SW480 (cell line): ENCODE measurements at regions not wholly inside any gene's neighbourhood (a gene's known extent, or its start where the extent isn't known, plus 50 kb on each side); places are given as distances from the start of the nearest gene placed in this dataset.
"Not testable (repeated sequence)": the region's sequence is repeated elsewhere in the genome, so short reads cannot be mapped to it uniquely, and the experiment has no call there.

ENCODE experiments used
- DNase-seq: peaks from one replicate; pipeline ENCODE4 v3.0.0-alpha.2; 2016; ENCODE audit warnings: low spot score

DNA sequence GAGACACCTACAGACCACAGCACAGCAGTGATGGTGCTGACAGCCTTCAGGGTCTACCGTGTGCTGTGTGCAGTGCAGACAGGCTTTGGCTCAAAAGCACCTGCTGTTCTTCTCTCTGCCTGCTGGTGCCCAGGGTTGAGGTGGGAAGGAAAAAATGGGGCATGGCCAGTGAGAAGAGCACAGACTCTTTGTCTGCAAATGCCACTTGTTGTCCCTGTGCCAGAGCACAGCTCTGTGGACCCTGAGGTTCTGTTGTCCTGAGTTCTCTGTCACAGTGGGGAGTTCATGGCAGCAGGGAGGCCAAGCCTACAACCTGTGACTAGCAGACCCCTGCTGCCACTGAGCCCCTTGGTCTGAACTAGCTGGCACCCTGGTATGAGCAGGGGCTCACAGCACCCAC, 376.7 kb downstream of the GLRX3 start:
- no peak for DNase-seq

DNA sequence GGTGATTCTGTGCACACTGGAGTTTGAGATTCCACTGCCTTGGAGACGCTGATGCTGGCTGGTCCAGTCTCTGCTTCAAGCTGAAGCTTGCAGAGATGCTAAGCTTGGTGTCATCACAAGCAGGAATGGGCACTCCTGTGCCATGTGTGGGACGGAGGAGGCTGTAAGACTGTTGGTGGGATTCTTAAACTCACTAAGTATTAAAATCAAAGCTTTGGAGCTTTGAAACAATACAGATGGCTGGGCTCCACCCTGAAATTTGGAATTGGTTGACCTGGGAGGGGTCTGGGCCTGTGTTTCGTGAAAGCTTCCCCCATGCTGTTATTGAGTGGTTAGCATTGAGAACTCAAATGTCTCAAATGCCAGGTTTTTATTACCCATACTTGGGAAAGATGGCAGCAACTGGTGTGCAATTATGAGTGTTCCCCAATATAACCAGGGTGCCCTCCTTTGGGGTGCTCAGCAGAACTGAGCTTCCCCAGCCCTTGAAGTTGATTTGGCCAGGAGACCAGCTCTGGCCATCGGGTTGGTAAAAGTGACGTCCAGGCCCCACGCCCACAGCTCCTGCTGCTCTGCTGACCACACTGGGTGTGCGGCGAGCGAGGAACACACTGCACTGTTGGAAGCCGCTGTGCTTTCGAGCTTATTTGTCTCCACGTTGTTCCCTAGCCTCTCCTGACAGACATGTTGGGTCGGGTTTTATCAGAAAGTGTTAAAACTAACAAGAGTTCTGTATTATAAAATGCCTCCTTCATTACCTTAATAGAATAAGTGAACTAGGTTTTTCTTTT, 377.7 kb downstream of the GLRX3 start:
- no peak for DNase-seq

DNA sequence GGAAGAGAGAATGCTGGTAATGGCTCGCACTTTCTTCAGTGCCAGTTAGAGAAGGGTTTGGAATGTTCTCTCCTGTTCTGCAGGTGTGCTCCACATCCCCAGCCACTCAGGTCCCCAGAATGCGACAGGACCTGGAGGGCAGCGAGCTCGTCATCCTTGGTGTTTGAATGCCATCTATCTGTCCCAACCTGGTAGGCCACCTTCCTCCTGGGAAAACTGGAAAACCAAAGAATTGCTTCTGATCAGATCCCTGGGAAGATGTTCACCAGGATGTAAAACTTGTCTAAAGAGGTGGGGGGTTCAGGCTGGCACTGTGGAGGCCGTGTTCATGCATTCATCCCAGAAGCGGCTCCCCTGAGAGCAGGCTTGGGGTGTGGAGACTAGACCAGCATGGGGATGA, 379.5 kb downstream of the GLRX3 start:
- DNase-seq = no peak

DNA sequence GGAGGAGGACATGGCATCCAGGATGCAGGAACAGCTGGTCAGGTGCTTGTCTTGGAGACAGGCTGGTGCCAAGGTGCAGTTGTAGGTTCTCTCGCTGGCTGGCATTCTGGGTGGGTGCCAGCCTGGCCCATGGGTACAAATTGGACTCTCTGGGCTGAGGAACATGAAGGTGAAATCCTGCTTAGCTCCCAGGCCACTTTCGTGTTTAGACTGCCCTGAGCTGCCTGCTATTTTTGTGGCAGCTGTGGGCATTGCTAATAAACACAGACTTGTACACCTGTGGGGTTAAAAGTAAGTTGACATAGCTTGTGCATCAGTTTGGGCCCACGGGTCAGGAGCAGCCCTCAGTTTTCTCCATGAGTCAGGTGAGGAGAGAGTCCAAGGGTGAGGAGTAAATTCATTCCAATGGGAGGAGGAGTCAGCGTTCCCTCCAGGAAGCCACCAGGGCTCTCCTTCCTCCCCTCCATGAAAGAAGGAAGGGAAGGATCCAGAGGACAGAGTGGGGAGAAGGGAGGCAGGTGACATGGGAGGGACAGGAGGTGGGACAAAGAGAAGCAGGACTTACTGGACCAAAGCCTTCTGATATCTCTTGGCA, 380.0 kb downstream of the GLRX3 start:
- DNase-seq = no peak

DNA sequence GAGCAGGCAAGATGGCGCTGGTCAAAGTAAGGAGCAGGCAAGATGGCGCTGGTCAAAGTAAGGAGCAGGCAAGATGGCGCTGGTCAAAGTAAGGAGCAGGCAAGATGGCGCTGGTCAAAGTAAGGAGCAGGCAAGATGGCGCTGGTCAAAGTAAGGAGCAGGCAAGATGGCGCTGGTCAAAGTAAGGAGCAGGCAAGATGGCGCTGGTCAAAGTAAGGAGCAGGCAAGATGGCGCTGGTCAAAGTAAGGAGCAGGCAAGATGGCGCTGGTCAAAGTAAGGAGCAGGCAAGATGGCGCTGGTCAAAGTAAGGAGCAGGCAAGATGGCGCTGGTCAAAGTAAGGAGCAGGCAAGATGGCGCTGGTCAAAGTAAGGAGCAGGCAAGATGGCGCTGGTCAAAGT, 382.7 kb downstream of the GLRX3 start:
- not testable (repeated sequence) for DNase-seq

DNA sequence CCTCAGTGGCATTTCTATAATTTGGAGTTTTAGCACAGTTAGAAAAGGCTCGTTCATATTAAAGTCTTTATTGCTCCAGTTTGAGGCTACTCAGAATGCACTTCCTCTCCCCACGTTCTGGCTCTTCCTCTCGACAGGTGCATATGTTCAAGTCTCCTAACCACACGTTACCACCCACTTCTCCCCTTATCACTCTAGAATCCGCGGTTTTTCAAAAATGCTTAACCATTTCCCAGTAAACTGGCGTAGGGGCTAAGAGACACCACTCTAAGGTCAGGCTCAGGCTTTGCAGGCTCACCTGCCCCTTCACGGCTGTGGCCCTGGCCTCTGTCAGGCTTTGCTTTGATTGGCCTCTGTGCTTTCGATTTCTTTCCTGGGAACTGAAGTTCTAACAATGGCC, 383.6 kb downstream of the GLRX3 start:
- DNase-seq = no peak

DNA sequence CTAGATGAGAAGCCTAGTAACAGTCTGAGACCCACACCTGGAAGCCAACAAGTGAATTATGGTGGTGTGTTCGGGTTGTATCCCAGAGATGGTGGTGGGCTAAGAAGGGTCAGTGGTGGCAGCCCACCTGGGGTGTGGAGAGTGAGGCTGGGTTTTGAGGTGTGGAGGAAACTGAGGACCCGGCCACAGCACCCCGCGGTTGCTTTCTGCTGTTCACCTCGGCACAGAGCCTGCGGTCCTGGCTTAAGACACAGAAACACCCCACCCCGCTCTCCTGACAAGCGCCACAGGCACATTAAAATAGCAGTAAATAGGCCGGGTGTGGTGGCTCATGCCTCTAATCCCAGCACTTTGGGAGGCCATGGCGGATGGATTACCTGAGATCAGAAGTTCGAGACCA, 395.1 kb downstream of the GLRX3 start:
- DNase-seq = no peak

DNA sequence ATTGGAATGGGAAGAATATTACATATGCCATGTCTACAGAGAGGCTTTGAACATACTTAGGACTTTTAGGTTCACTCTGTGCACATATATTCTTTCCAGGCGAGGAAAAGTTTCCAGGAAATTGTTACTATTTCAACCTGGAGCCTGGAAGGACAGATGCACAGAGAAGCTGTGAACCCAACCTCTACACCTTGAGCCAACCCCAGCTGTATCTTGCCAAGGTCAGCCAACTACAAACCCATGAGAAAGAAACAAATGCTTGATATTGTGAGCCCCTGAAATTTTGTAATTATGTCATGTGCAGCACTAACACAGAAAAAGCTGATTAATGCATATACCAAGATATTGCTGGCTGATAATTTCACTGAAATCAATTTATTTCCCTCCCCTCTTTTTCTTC, 404.9 kb downstream of the GLRX3 start:
- DNase-seq = no peak

DNA sequence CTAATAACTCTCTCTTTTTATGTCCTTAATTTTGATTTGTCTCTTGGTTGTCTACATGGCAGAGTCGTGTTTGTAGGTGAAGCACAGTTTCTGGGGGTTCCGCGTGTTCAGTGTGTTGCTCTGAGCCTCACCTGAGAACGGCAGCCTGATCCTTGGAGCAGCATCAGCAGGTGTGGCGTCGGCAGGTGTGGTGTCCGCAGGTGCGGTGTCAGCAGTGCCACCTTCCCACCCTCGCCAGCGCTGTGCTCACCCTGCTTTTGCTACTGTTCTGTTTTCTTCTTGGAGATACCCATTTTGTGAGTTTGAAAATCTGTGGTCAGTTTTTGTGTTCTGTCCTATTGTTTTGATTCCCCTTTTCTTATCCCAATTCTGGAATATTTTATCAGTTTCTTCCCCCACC, 406.6 kb downstream of the GLRX3 start:
- DNase-seq = no peak

DNA sequence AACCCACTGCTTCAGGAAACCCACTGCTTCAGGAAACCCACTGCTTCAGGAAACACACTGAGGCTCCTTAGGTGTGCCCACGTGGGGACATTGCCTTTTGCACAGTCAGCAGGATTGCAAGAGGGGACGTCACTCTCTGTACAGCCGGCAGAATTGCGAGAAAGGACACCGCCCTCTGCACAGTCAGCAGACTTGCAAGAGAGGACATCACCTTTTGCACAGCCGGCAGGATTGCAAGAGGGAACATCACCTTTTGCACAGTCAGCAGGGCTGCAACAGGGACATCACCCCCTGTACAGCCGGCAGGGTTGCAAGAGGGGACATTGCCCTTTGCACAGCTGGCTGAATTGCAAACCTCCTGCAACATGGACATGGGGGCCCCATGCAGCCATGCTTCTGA, 407.6 kb downstream of the GLRX3 start:
- DNase-seq = no peak

DNA sequence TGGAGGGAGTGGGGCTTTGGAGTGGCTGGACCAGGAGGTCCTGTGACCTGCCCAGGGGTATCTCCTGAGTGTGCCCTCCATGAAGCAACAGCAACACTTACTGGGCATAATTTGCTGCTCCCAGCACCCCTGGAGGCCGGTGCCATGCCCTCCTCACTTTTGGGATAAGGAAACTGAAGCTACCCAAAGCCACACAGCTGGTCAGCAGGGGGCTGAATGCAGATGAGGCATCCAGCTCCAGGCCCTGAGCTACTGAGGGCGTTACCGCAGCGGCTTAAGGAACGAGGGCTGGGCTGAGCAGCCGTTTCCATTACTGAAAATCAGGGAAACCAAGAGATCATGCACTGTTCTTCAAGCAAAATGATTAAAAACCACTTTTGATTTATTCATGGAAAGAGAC, 408.9 kb downstream of the GLRX3 start:
- DNase-seq = no peak

DNA sequence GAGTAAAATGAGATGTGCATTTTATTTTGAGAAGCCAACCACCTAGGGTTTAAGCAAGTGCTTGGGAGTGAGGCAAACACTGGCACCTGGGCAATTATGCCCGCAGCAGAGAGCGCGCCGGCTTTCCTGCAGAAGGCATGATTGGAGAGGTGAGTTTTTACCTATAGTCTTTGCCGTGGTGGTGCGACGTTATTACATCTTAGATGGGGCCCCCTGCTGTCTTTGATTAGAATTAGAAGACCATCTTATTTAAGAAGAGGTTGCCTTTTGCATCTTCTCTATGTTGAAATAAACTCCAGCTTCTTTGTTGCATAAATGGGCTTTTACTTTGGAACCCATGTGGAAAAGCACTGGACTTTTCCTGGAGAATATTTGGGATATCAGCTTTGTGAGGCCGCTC, 409.5 kb downstream of the GLRX3 start:
- DNase-seq = no peak

DNA sequence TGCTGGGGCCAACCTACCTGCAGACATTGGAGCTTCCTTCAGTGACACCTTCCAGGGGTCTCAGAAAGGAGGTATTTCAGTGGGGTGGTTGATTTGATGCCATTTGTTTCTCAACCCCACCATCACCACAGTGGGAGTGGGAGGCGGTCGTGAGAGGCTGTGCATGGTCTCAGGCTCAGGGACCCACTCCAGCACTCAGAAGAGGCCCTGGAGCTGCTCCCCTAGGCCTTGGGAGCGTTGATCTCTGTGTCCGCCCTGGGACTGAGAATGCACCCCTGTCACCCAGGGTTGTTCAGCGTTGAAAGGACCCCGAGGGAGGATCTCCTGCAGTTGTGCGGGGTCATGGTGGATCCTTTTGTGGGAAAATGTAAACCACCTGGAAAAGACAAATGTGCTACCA, 410.6 kb downstream of the GLRX3 start:
- no peak for DNase-seq

DNA sequence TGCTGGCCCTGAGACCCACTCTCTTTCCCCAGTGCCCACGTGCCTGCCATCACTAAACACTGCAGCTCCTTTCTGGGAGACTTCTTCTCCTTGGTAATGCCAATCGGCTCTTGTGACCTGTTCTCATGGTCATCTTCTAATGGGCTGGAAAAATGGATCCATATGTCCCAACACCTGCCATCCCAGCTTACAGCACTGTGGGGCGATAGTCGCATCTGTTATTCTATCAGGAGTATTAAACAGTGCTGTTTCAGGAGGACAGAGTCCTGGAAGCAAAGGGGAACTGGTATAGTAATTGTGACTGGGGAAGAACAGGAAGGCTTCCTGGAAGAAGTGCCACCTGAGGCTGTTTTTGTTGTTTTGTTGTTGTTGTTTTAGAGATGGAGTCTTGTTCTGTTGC, 411.2 kb downstream of the GLRX3 start:
- peak; percentile 42 for DNase-seq

DNA sequence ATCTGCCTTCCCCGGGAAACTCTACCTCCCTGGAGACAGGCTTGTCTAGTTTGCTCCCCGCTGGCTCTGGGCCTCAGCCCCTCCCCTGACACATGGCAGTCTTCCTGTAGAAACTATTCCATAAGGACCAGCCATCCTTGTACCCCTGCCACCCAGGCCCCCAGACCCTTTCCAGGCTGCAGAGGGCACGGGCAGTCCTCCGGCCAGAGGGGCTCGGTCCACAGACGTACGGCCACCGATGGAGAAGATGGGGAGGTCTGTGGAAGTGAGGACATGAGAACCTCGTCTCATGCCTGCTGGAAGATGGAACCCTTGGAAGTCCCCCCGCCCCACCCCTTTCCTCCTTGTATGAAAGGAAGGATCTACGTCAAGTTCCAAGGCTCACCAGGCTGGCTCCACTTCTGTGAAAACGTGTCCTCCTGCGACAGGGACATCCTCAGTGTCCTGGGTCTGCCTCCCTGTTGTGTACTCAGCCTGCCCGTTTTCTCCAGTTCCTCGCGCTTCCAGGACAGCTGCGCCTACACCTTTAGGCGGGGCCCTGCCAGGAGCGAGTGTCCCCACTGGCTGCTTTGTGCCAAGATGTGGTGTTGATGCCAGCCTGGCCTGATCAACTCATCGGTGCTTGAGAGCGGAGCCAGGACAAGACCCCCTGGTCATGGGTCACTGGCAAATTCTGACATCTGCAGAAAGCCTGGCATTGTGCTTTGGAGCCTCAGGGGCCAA, 414.9 kb downstream of the GLRX3 start:
- no peak for DNase-seq

DNA sequence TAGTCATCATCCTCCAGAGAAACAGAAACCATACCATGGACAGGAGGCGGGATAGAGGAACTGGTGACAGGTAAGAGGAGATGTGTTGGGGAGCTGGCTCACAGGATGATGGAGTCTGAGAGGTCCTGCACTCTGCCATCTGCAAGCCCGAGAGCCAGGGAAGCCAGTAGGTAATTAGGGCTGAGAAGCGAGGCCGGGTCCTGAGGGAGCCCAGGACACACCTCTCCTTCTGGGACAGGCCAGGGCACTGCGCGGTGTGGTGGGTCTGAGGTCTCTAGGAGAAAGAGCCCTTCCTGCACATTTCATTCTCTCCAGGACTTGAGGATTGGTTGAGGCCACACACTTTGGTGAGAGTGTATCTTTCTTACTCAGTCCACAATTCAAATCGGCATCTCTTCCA, 415.5 kb downstream of the GLRX3 start:
- no peak for DNase-seq

DNA sequence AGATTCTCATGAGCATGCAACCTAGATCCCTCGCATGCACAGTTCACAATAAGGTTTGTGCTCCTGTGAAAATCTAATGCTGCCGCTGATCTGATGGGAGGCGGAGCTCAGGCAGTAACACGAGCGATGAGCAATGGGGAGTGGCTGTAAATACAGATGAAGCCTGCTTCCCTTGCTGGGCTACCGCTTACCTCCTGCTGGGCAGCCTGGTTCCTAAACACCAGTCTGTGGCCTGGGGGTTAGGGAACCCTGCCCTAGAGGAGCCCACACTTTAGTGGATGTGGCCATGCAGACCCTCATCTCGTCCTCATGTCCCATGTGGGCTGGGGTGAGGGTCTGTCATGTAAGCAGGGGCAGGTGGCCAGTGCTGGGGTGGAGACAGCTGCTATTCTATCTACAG, 417.6 kb downstream of the GLRX3 start:
- peak; percentile 56 for DNase-seq

DNA sequence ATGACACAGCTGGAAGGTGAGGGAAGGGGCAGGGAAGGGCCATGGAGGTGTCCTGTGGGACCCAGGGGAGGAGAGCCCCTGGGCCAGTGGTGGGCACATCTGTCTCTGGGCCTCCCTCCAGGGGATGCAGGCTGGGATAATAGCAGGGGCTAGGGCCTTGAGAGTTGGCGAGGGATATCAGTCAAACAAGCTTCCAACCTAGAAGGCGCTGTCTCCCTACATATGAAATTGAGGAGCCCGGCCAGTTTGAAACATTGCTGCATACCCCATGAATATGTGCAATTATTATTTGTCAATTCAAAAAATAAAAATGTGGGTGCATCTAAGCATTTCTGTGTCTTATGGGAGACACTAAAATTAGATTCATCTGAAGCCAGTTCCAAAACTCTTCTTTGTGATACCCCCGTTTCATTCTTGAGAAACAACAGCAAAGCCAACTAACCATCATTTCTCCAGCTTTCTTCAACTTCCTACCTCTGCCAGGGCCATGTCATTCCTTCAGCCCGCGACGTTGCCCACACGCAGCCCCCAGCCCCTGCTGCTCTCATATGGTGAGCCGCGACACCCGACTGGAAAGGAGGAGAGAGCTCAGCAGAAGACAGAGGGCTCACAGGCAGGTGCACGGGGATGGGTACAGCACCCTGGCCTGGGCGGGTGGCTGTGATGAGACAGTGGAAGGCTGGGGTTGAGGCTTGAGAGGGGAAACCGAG, 418.7 kb downstream of the GLRX3 start:
- DNase-seq = no peak

DNA sequence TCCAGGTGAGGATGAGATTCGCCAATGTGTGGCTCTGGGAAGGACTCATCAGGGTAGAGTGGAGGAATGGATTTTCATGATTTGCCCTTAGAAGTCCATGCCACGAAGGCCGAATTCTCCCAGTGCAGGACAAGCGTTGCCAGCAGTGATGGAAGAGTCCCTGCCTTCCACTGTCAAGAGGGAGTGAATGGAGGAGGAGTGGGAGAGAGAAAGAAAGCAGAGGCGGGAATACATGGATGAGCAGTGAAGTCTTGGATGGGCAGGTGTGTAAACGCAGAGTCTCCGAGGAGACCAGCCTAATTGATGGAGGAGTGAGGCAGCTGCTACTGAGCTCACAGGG, 419.2 kb downstream of the GLRX3 start:
- no peak for DNase-seq

DNA sequence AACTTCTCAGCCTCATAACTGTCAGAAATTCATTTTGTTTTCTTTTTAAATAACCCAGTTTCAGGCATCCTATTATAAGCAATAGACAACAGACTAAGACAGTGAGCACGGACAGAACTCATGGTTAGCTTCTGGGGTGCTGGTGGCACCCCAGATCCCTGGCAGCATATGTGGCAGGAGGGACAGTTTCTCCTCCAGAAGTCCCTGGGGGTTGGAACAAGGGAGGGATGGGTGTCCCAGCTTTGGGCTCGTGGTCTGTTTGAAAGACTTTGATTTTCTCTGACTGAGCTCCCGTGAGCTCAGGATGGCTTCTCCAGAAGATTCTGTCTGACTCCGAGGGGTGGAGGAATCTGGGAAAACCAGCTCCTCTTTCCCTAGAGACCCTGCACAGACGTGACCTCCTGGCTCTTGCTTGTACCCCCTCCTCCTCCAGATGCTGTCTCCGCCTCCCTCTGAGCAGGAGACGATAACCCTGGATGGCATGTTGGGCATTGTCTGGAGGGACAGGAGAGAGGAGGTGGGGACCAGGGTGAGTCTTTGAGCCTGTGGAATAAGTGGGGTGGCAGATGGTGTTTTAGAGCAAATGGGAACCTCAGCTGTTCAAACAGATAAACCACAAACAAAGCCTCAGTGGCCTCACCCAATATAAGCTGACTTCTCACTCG, 421.1 kb downstream of the GLRX3 start:
- DNase-seq = no peak

DNA sequence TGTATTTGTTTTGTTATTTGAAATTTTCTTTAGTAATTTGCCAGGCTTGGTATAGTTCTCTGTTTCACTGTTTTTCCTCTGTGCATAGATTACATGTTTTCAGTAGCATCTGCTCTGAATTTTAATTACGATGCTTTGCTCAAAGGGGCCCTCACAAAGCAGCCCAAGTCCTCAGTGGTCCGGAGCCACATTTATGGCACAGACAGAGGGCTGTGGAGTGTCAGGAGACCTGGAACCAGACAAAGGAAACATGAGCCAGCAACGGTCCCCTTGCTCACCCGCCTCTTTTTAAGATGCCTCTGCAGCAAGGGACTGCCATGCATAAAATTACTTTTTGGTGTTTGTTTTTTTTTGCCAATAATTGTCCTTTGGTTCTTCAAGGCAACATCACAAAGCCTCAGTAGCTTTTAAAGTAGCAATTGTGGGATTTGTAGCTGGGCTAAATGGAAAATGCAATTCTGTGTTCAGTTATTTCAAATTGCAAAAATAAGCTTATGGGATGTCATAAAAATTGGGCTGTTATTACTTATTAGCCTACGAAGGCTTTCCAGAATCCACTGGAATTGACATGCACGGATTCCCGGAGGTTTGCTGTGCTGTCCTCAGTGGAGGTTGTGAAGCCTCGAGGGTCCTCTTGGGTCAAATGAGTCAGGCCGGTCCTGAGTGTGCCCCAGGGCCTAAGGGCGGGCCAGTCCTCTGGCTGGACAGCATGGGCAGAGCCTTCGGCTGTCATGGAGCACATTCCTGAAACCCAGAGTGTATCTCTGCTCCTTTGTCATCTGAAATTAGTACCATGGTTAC, 422.8 kb downstream of the GLRX3 start:
- DNase-seq = no peak

DNA sequence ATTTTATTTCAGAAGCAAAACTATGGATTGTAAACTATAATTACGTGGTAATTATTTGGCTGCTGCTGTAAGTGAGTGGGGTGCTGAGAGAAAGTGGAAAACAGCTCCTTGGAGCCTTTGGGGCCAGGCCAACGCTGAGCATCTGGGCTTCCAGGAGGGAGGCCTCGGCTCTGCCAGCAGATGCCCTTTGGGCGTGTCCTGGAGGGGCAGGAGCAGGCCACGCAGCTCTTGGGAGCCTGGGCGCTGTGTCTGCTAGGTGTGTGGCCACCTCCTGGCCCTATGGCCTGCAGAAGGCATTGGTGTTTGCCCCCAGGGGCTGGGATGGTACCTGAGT, 423.3 kb downstream of the GLRX3 start:
- no peak for DNase-seq
